Esophagus squamous epithelium (tissue), 4 donors: ENCODE measurements at regions not wholly inside any gene's neighbourhood (a gene's known extent, or its start where the extent isn't known, plus 50 kb on each side); places are given as distances from the start of the nearest gene placed in this dataset.

ENCODE experiments used
- POLR2A ChIP-seq, 4 donors: fragments of 450-650 bp; IDR thresholded peaks; one replicate each; pipeline ENCODE4 v1.6.1; 2017; ENCODE audit warnings: antibody characterized with exemption in 4 of 4, mild to moderate bottlenecking in 4 of 4, moderate library complexity in 3 of 4
- TF ChIP-seq, protein P1 (sequence below), 6 experiments: fragments of 450-650 bp in 4 of 6; fragments of 200-600 bp in 2 of 6; sonication (generic) in 2 of 6; IDR thresholded peaks; one replicate each; pipeline ENCODE4 v1.5.1; 2016 to 2019; ENCODE audit warnings: antibody characterized with exemption in 6 of 6, mild to moderate bottlenecking in 4 of 6, moderate library complexity in 4 of 6

DNA sequence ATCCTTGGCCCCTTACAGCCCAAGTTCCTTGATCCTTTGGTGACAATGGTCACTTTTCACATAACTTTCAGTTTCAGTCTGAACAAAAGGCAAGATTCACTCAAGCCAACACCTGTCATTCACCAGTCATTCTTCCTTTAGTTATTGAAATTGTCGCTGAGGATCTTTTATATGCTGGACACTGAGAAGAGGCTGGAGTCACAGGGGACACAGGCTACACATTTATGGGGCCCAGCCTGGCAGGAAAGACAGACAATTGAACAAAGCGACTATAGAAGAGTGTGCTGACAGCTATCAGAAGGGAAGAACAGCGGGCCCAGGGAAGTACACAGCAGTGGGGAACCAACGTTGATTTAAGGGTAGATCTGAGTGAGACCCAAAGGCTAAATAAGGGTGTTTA is 69.8 kb upstream of the PROK2 start:
- no peak for TF ChIP-seq POLR2A (IDR thresholded peaks at IDR 0.05)
- TF ChIP-seq, protein P1, sequence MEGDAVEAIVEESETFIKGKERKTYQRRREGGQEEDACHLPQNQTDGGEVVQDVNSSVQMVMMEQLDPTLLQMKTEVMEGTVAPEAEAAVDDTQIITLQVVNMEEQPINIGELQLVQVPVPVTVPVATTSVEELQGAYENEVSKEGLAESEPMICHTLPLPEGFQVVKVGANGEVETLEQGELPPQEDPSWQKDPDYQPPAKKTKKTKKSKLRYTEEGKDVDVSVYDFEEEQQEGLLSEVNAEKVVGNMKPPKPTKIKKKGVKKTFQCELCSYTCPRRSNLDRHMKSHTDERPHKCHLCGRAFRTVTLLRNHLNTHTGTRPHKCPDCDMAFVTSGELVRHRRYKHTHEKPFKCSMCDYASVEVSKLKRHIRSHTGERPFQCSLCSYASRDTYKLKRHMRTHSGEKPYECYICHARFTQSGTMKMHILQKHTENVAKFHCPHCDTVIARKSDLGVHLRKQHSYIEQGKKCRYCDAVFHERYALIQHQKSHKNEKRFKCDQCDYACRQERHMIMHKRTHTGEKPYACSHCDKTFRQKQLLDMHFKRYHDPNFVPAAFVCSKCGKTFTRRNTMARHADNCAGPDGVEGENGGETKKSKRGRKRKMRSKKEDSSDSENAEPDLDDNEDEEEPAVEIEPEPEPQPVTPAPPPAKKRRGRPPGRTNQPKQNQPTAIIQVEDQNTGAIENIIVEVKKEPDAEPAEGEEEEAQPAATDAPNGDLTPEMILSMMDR (IDR thresholded peaks at IDR 0.05): no peak
